ENCODE measurements at regions not wholly inside any gene's neighbourhood (a gene's known extent, or its start where the extent isn't known, plus 50 kb on each side); places are given as distances from the start of the nearest gene placed in this dataset.

DNA sequence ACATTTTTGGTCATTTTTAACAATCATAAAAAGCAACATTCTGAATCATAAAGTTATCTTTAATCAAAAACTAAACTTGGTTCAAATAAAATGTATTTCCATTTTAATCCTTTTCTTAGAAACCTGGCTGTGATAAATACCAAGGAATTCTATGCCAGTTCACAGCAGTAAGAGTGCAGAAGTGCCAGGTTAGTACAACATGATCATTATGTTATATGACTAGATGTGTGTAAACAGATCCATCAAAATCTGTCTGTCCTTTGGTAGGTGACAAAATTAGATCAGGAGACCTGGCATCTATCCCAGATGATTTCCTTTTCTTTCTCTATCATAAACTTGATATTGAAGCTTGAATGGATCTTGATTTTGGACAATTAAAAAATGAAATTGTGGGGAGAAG lies 200.6 kb upstream of the STXBP6 start:
- Histone ChIP-seq H3K27me3 (ENCODE audit: insufficient read depth, low read length) (no peaks in the 10 kb centered on the region), H3K4me1 (ENCODE audit: insufficient read depth, low read length) (no peaks in the 10 kb centered on the region), H3K79me2 (ENCODE audit: insufficient read depth, low read length) (no peaks in the 10 kb centered on the region), H3K9me3 (ENCODE audit: low read depth, low read length) (no peaks in the 10 kb centered on the region), H3K4me3 (ENCODE audit: insufficient read depth, low read length) (no peak overlapping the region), H3K4me2 (ENCODE audit: insufficient read depth, low read length) (no peak overlapping the region), H3K27ac (ENCODE audit: low read depth, low read length) (no peak overlapping the region), H2AFZ (ENCODE audit: low read length) (no peak overlapping the region), H3K36me3 (ENCODE audit: insufficient read depth, low read length) (no peaks in the 10 kb centered on the region), H4K20me1 (ENCODE audit: insufficient read depth, low read length) (no peaks in the 10 kb centered on the region)
- no peak for DNase-seq (ENCODE audit: insufficient read length, low spot score, missing footprints)
- TF ChIP-seq, protein P1, sequence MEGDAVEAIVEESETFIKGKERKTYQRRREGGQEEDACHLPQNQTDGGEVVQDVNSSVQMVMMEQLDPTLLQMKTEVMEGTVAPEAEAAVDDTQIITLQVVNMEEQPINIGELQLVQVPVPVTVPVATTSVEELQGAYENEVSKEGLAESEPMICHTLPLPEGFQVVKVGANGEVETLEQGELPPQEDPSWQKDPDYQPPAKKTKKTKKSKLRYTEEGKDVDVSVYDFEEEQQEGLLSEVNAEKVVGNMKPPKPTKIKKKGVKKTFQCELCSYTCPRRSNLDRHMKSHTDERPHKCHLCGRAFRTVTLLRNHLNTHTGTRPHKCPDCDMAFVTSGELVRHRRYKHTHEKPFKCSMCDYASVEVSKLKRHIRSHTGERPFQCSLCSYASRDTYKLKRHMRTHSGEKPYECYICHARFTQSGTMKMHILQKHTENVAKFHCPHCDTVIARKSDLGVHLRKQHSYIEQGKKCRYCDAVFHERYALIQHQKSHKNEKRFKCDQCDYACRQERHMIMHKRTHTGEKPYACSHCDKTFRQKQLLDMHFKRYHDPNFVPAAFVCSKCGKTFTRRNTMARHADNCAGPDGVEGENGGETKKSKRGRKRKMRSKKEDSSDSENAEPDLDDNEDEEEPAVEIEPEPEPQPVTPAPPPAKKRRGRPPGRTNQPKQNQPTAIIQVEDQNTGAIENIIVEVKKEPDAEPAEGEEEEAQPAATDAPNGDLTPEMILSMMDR (IDR thresholded peaks at IDR 0.05; ENCODE audit: extremely low read depth, low read depth, low read length) = no peak

DNA sequence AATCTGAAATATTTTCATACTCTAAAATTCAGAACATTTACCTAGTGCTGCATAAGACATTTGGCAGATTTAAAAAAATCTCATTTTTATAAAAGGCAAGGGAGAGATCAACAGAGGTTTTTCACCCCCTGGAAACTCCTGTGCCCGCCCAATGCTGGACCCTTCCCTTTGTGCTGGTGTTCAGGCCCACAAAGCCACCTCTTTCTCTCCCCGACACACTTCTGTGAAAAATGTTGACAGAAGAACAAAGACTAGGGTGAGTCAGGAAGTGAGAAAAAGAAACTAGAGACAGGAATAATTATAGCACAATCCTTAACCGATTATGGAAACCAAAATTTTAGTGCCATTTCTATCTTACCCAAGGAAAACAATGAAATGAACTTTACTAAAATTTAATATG lies 197.7 kb upstream of the STXBP6 start:
- no peak overlapping the region for H3K4me3 ChIP-seq (ENCODE audit: insufficient read depth, low read length)
- TF ChIP-seq, protein P1 (IDR thresholded peaks at IDR 0.05; ENCODE audit: extremely low read depth, low read depth, low read length) = no peak
- H3K36me3 ChIP-seq (ENCODE audit: insufficient read depth, low read length) = no peaks in the 10 kb centered on the region
- H2AFZ ChIP-seq (ENCODE audit: low read length) = no peak overlapping the region
- H3K79me2 ChIP-seq (ENCODE audit: insufficient read depth, low read length) = no peaks in the 10 kb centered on the region
- no peaks in the 10 kb centered on the region for H3K4me1 ChIP-seq (ENCODE audit: insufficient read depth, low read length)
- H3K4me2 ChIP-seq (ENCODE audit: insufficient read depth, low read length) = no peak overlapping the region
- DNase-seq (ENCODE audit: insufficient read length, low spot score, missing footprints) = no peak
- no peaks in the 10 kb centered on the region for H4K20me1 ChIP-seq (ENCODE audit: insufficient read depth, low read length)
- no peak overlapping the region for H3K27ac ChIP-seq (ENCODE audit: low read depth, low read length)
- no peaks in the 10 kb centered on the region for H3K27me3 ChIP-seq (ENCODE audit: insufficient read depth, low read length)
- peaks cover 3% of the 10 kb centered on the region for H3K9me3 ChIP-seq (ENCODE audit: low read depth, low read length)

DNA sequence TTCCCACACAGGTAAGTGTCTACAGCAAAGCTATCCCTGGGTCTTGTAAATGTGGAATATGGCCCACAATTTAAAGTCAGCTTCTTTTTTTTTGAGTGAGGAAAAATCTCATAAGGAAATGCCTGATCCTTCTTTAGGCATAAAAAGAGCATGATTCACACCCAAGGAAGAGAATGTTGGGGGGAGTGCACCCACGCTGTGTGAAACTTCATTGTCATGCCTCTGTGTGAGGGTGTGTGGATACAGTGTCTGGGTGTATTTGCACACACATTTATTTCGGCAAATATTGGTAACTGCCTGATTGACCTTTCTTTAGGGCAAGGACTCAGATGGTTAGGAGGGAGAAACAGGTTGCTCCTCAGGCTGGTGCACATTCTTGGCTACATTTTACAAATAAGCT lies 196.8 kb upstream of the STXBP6 start:
- Histone ChIP-seq H2AFZ (ENCODE audit: low read length) (no peak overlapping the region), H3K27me3 (ENCODE audit: insufficient read depth, low read length) (no peaks in the 10 kb centered on the region), H3K9me3 (ENCODE audit: low read depth, low read length) (peaks cover 3% of the 10 kb centered on the region), H3K36me3 (ENCODE audit: insufficient read depth, low read length) (no peaks in the 10 kb centered on the region), H3K4me1 (ENCODE audit: insufficient read depth, low read length) (no peaks in the 10 kb centered on the region), H3K4me2 (ENCODE audit: insufficient read depth, low read length) (no peak overlapping the region), H3K27ac (ENCODE audit: low read depth, low read length) (no peak overlapping the region), H4K20me1 (ENCODE audit: insufficient read depth, low read length) (no peaks in the 10 kb centered on the region), H3K4me3 (ENCODE audit: insufficient read depth, low read length) (no peak overlapping the region), H3K79me2 (ENCODE audit: insufficient read depth, low read length) (no peaks in the 10 kb centered on the region)
- TF ChIP-seq, protein P1 (IDR thresholded peaks at IDR 0.05; ENCODE audit: extremely low read depth, low read depth, low read length) = no peak
- DNase-seq (ENCODE audit: insufficient read length, low spot score, missing footprints) = no peak

DNA sequence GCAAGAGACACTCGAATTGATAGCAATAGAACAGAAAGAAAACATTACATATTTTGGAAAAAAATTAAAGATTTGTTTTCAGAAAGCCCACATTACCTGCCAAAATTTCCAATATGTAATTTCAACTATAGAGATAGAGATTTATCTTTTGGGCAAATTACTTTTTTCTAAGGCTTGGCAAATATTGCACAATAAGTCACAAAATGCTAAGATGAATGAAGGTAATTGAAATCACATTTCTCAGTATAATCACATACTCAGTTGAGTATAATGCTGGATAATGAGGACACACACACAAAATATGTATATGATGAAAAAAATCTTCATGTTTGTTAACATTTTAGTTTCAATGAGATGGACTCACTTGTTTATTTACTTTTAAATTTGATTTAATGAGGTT lies 189.2 kb upstream of the STXBP6 start:
- Histone ChIP-seq H3K4me1 (ENCODE audit: insufficient read depth, low read length) (no peaks in the 10 kb centered on the region), H3K4me3 (ENCODE audit: insufficient read depth, low read length) (no peak overlapping the region), H2AFZ (ENCODE audit: low read length) (no peak overlapping the region), H4K20me1 (ENCODE audit: insufficient read depth, low read length) (no peaks in the 10 kb centered on the region), H3K79me2 (ENCODE audit: insufficient read depth, low read length) (no peaks in the 10 kb centered on the region), H3K36me3 (ENCODE audit: insufficient read depth, low read length) (no peaks in the 10 kb centered on the region), H3K27ac (ENCODE audit: low read depth, low read length) (no peak overlapping the region), H3K9me3 (ENCODE audit: low read depth, low read length) (peaks cover 3% of the 10 kb centered on the region), H3K27me3 (ENCODE audit: insufficient read depth, low read length) (no peaks in the 10 kb centered on the region), H3K4me2 (ENCODE audit: insufficient read depth, low read length) (no peak overlapping the region)
- TF ChIP-seq, protein P1 (IDR thresholded peaks at IDR 0.05; ENCODE audit: extremely low read depth, low read depth, low read length) = no peak
- DNase-seq (ENCODE audit: insufficient read length, low spot score, missing footprints) = no peak

All from osteoblast (primary cell).